SK-N-SH (cell line): ENCODE measurements at regions not wholly inside any gene's neighbourhood (a gene's known extent, or its start where the extent isn't known, plus 50 kb on each side); places are given as distances from the start of the nearest gene placed in this dataset.

Experiments used
- CTCF ChIA-PET: fragments of 300-600, 350-600 bp; formaldehyde crosslinking; extraction: SDS; loops from one replicate; lab custom pipeline; 2021; lab: Yijun Ruan, JAX
- POLR2A ChIA-PET: fragments of 350-600 bp; sonication (Branson Sonifier 250); formaldehyde crosslinking; extraction: SDS; loops from one replicate; lab custom pipeline; 2020; ENCODE audit warnings: antibody characterized with exemption, inconsistent platforms; lab: Yijun Ruan, JAX
- DNase-seq: peaks from one replicate; pipeline ENCODE4 v3.0.0; 2012
- H2AFZ ChIP-seq: fragments of 200-600 bp; sonication (generic); 2 replicates; pipeline ENCODE4 v1.8.1; 2016; ENCODE audit warnings: antibody characterized with exemption, mild to moderate bottlenecking, low read depth
- H3F3A ChIP-seq: fragments of 200-600 bp; sonication (generic); replicated peaks from 2 replicates; pipeline ENCODE3; 2016; ENCODE audit warnings: antibody characterized with exemption, mild to moderate bottlenecking; ENCODE audit not compliant: insufficient read depth
- H3K27ac ChIP-seq, 2 experiments: fragments of 200-500 bp in 1 of 2; fragments of 200-600 bp in 1 of 2; sonication (Bioruptor generic) in 1 of 2; sonication (generic), shearing (Covaris generic) in 1 of 2; 2 replicates each; pipeline versions ENCODE4 v1.5.1 to v1.6.1; 2014 to 2016; ENCODE audit warnings: low read depth in 2 of 2, inconsistent platforms in 1 of 2, low read length in 1 of 2, mild to moderate bottlenecking in 1 of 2, mixed read lengths in 1 of 2
- H3K27me3 ChIP-seq: fragments of 200-600 bp; sonication (generic), shearing (Covaris generic); 2 replicates; pipeline ENCODE4 v1.6.1; 2016; ENCODE audit warnings: mixed run types; ENCODE audit not compliant: insufficient read depth
- H3K36me3 ChIP-seq, 2 experiments: fragments of 200-500 bp in 1 of 2; fragments of 200-600 bp in 1 of 2; sonication (Bioruptor generic) in 1 of 2; sonication (generic) in 1 of 2; replicated peaks in 1 of 2; 2 replicates each; pipeline versions ENCODE3 to v1.5.1; 2014 to 2016; ENCODE audit warnings: low read length in 1 of 2, mild to moderate bottlenecking in 1 of 2; ENCODE audit not compliant: insufficient read depth in 2 of 2, control insufficient read depth in 1 of 2
- H3K4me1 ChIP-seq, 2 experiments: fragments of 200-500 bp in 1 of 2; fragments of 200-600 bp in 1 of 2; sonication (Bioruptor generic) in 1 of 2; sonication (generic), shearing (Covaris generic) in 1 of 2; 2 replicates each; pipeline versions ENCODE4 v1.5.1 to v1.6.1; 2014 to 2016; ENCODE audit warnings: low read depth in 1 of 2, low read length in 1 of 2, mixed run types in 1 of 2; ENCODE audit not compliant: insufficient read depth in 2 of 2, control insufficient read depth in 1 of 2
- H3K4me2 ChIP-seq: fragments of 200-600 bp; sonication (generic), shearing (Covaris generic); 2 replicates; pipeline ENCODE4 v1.6.1; 2017; ENCODE audit warnings: mixed run types
- H3K4me3 ChIP-seq, 2 experiments: fragments of 200-500 bp in 1 of 2; fragments of 200-600 bp in 1 of 2; sonication (Bioruptor generic) in 1 of 2; sonication (generic), shearing (Covaris generic) in 1 of 2; 2 replicates each; pipeline versions ENCODE4 v1.5.1 to v1.8.1; 2014 to 2016; ENCODE audit warnings: low read depth in 2 of 2, inconsistent platforms in 1 of 2, low read length in 1 of 2, mild to moderate bottlenecking in 1 of 2, mixed read lengths in 1 of 2, moderate library complexity in 1 of 2
- H3K79me2 ChIP-seq: fragments of 200-600 bp; sonication (generic); 2 replicates; pipeline ENCODE4 v1.8.1; 2017; ENCODE audit warnings: mild to moderate bottlenecking; ENCODE audit not compliant: insufficient read depth
- H3K9ac ChIP-seq: fragments of 200-600 bp; sonication (generic); 2 replicates; pipeline ENCODE4 v1.6.1; 2017; ENCODE audit warnings: mixed run types
- H3K9me2 ChIP-seq: fragments of 200-600 bp; sonication (generic); 2 replicates; pipeline ENCODE4 v1.6.1; 2017; ENCODE audit warnings: mixed run types
- H3K9me3 ChIP-seq: fragments of 200-600 bp; sonication (generic); 2 replicates; pipeline ENCODE4 v1.6.1; 2017; ENCODE audit warnings: mixed run types, mild to moderate bottlenecking, moderate library complexity
- H4K20me1 ChIP-seq: fragments of 200-600 bp; sonication (generic); 2 replicates; pipeline ENCODE4 v1.6.1; 2017; ENCODE audit warnings: mild to moderate bottlenecking, mixed run types; ENCODE audit not compliant: insufficient read depth
- EZH2phosphoT487 ChIP-seq: fragments of 200-600 bp; sonication (generic); IDR thresholded peaks from 2 replicates; pipeline ENCODE4 v1.6.1; 2017; ENCODE audit warnings: low read depth, mixed run types, mild to moderate bottlenecking, antibody characterized with exemption, moderate library complexity, borderline replicate concordance
- GABPA ChIP-seq: IDR thresholded peaks from 2 replicates; pipeline ENCODE4 v1.4.0; 2012; ENCODE audit warnings: low read depth, mild to moderate bottlenecking
- GATA2 ChIP-seq: sonication (generic); formaldehyde crosslinking; IDR thresholded peaks from 2 replicates; pipeline ENCODE4 v1.5.0; 2020; ENCODE audit warnings: mild to moderate bottlenecking, missing genetic modification reagents
- JUND ChIP-seq: IDR thresholded peaks from 2 replicates; pipeline ENCODE4 v1.4.0; 2012
- MEF2A ChIP-seq: IDR thresholded peaks from 2 replicates; pipeline ENCODE4 v1.4.0; 2012; ENCODE audit warnings: low read depth, borderline replicate concordance
- NRF1 ChIP-seq: IDR thresholded peaks from 2 replicates; pipeline ENCODE4 v1.6.1; 2012; ENCODE audit warnings: low read depth, mild to moderate bottlenecking, low read length
- RAD21 ChIP-seq: IDR thresholded peaks from 2 replicates; pipeline ENCODE4 v1.6.1; 2012; ENCODE audit warnings: mild to moderate bottlenecking, low read length
- RXRA ChIP-seq: IDR thresholded peaks from 2 replicates; pipeline ENCODE4 v1.4.0; 2012; ENCODE audit warnings: low read depth, mild to moderate bottlenecking, borderline replicate concordance
- SIN3A ChIP-seq: IDR thresholded peaks from 2 replicates; pipeline ENCODE4 v1.6.1; 2012; ENCODE audit warnings: low read depth, mild to moderate bottlenecking, low read length, moderate library complexity, borderline replicate concordance
- SMC3 ChIP-seq: IDR thresholded peaks from 2 replicates; pipeline ENCODE4 v1.6.1; 2012; ENCODE audit warnings: low read depth, low read length, improper control_type of control experiment
- TAF1 ChIP-seq: IDR thresholded peaks from 2 replicates; pipeline ENCODE4 v1.6.1; 2012; ENCODE audit warnings: low read depth, mild to moderate bottlenecking, low read length, moderate library complexity, borderline replicate concordance
- TCF12 ChIP-seq: IDR thresholded peaks from 2 replicates; pipeline ENCODE4 v1.4.0; 2012
- YY1 ChIP-seq: IDR thresholded peaks from 2 replicates; pipeline ENCODE4 v1.4.0; 2012; ENCODE audit warnings: low read depth, mild to moderate bottlenecking
- WGBS: methylation state at CpG from one replicate; pipeline ENCODE4 v1.1.6; 2017; ENCODE audit warnings: low lambda C conversion rate; 5-methylcytosine and 5-hydroxymethylcytosine counted together
- TF ChIP-seq, protein P1 (sequence below): IDR thresholded peaks from 2 replicates; pipeline ENCODE4 v1.6.1; 2012; ENCODE audit warnings: mild to moderate bottlenecking, low read depth, low read length, moderate library complexity
- TF ChIP-seq, protein P2 (sequence below): IDR thresholded peaks from 2 replicates; pipeline ENCODE4 v1.4.0; 2012; ENCODE audit warnings: low read depth
- TF ChIP-seq, protein P3 (sequence below): fragments of 200-600 bp; sonication (generic); IDR thresholded peaks from 2 replicates; pipeline ENCODE4 v1.6.1; 2017; ENCODE audit warnings: antibody characterized with exemption, mild to moderate bottlenecking, moderate library complexity
- TF ChIP-seq, protein P4 (sequence below): fragments of 150-350 bp; IDR thresholded peaks from 2 replicates; pipeline ENCODE4 v1.6.1; 2017; ENCODE audit warnings: antibody characterized with exemption, low read length, low read depth, borderline replicate concordance
- TF ChIP-seq, protein P5 (sequence below): IDR thresholded peaks from 2 replicates; pipeline ENCODE4; 2012
- TF ChIP-seq, protein P6 (sequence below): IDR thresholded peaks from 2 replicates; pipeline ENCODE4 v1.4.0; 2012; ENCODE audit warnings: low read depth, borderline replicate concordance

DNA sequence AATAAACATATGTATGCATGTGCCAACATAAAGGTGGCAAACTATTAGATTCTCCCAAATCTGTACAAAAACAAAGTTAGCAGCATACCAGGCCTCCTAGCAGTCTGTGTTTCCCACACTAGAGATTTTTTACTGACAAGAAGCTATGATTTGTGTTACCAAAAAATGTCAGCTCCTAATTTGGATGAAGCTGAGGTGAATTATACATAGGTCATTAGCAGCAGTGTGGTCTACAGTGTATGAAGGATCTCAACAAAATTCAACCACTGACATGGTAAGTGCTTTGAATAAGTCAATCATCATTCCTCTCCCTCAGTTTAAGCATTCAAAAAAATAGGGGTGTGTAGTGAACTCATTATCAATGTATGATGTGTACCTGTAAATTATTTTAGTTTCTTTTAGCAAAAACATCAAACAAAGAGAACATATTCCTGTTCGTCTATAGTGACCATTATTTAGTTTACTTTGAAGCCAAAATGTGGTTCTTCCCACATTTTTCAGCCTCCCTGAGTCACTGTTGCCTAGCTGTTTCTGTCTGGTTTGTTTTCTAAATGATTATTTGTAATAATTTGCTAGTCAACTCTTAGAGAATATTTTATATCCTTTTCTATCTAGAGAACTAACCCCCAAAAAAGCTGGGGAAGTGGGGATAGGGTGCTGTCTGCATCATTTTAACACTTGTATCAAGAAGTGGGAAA is 52.1 kb upstream of the RGMB start:
- Histone ChIP-seq H3K4me2 (0 out of 2 replicates have a peak overlapping the region, but pooled peaks have one; percentile 7), H3K9me3 (peaks cover 3% of the 10 kb centered on the region; the same call in 1 of the 2 replicates), H4K20me1 (no peaks in the 10 kb centered on the region), H3F3A (peaks cover 2% of the 10 kb centered on the region), H3K79me2 (no peaks in the 10 kb centered on the region), H3K27me3 (no peaks in the 10 kb centered on the region), H3K9me2 (no peaks in the 10 kb centered on the region), H2AFZ (peak overlapping the region; percentile 20), H3K4me1 (peaks cover 0 to 14% of the 10 kb centered on the region in 2 experiments; a peak in 1 of 4 replicates), H3K9ac (no peak overlapping the region), H3K27ac (0 out of 4 replicates have a peak overlapping the region, but pooled peaks of 1 of the 2 experiments have one; percentile 19), H3K4me3 (no peak overlapping the region), H3K36me3 (no peaks in the 10 kb centered on the region)
- ChIA-PET CTCF (interaction anchor here (2.8 kb wide), 1 partner anchor 46 kb away, joined by 8 read pairs; no protein-coding TSS in a partner anchor), POLR2A (no interaction called here)
- TF ChIP-seq GATA2 (CRISPR knock-in tag), result no peak
- TF ChIP-seq RAD21, result no peak
- TF ChIP-seq, protein P1, sequence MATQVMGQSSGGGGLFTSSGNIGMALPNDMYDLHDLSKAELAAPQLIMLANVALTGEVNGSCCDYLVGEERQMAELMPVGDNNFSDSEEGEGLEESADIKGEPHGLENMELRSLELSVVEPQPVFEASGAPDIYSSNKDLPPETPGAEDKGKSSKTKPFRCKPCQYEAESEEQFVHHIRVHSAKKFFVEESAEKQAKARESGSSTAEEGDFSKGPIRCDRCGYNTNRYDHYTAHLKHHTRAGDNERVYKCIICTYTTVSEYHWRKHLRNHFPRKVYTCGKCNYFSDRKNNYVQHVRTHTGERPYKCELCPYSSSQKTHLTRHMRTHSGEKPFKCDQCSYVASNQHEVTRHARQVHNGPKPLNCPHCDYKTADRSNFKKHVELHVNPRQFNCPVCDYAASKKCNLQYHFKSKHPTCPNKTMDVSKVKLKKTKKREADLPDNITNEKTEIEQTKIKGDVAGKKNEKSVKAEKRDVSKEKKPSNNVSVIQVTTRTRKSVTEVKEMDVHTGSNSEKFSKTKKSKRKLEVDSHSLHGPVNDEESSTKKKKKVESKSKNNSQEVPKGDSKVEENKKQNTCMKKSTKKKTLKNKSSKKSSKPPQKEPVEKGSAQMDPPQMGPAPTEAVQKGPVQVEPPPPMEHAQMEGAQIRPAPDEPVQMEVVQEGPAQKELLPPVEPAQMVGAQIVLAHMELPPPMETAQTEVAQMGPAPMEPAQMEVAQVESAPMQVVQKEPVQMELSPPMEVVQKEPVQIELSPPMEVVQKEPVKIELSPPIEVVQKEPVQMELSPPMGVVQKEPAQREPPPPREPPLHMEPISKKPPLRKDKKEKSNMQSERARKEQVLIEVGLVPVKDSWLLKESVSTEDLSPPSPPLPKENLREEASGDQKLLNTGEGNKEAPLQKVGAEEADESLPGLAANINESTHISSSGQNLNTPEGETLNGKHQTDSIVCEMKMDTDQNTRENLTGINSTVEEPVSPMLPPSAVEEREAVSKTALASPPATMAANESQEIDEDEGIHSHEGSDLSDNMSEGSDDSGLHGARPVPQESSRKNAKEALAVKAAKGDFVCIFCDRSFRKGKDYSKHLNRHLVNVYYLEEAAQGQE, result no peak
- no peak for TF ChIP-seq SIN3A
- TF ChIP-seq, protein P2, sequence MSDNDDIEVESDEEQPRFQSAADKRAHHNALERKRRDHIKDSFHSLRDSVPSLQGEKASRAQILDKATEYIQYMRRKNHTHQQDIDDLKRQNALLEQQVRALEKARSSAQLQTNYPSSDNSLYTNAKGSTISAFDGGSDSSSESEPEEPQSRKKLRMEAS, result no peak
- TF ChIP-seq GABPA, result no peak
- no peak for TF ChIP-seq JUND
- TF ChIP-seq, protein P3, sequence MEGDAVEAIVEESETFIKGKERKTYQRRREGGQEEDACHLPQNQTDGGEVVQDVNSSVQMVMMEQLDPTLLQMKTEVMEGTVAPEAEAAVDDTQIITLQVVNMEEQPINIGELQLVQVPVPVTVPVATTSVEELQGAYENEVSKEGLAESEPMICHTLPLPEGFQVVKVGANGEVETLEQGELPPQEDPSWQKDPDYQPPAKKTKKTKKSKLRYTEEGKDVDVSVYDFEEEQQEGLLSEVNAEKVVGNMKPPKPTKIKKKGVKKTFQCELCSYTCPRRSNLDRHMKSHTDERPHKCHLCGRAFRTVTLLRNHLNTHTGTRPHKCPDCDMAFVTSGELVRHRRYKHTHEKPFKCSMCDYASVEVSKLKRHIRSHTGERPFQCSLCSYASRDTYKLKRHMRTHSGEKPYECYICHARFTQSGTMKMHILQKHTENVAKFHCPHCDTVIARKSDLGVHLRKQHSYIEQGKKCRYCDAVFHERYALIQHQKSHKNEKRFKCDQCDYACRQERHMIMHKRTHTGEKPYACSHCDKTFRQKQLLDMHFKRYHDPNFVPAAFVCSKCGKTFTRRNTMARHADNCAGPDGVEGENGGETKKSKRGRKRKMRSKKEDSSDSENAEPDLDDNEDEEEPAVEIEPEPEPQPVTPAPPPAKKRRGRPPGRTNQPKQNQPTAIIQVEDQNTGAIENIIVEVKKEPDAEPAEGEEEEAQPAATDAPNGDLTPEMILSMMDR, result no peak
- no peak for TF ChIP-seq EZH2phosphoT487
- no peak for TF ChIP-seq SMC3
- TF ChIP-seq YY1, result no peak
- TF ChIP-seq TCF12, result no peak
- no peak for TF ChIP-seq MEF2A
- no peak for TF ChIP-seq NRF1
- TF ChIP-seq, protein P4, sequence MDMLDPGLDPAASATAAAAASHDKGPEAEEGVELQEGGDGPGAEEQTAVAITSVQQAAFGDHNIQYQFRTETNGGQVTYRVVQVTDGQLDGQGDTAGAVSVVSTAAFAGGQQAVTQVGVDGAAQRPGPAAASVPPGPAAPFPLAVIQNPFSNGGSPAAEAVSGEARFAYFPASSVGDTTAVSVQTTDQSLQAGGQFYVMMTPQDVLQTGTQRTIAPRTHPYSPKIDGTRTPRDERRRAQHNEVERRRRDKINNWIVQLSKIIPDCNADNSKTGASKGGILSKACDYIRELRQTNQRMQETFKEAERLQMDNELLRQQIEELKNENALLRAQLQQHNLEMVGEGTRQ, result no peak
- TF ChIP-seq, protein P5, sequence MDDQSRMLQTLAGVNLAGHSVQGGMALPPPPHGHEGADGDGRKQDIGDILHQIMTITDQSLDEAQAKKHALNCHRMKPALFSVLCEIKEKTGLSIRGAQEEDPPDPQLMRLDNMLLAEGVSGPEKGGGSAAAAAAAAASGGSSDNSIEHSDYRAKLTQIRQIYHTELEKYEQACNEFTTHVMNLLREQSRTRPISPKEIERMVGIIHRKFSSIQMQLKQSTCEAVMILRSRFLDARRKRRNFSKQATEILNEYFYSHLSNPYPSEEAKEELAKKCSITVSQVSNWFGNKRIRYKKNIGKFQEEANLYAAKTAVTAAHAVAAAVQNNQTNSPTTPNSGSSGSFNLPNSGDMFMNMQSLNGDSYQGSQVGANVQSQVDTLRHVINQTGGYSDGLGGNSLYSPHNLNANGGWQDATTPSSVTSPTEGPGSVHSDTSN, result no peak
- no peak for TF ChIP-seq RXRA
- TF ChIP-seq TAF1, result no peak
- TF ChIP-seq, protein P6, sequence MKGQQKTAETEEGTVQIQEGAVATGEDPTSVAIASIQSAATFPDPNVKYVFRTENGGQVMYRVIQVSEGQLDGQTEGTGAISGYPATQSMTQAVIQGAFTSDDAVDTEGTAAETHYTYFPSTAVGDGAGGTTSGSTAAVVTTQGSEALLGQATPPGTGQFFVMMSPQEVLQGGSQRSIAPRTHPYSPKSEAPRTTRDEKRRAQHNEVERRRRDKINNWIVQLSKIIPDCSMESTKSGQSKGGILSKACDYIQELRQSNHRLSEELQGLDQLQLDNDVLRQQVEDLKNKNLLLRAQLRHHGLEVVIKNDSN, result no peak
- no peak for DNase-seq
- WGBS, result 21% methylated on average over 1 of the region's 1 CpG
